ENCODE measurements at regions not wholly inside any gene's neighbourhood (a gene's known extent, or its start where the extent isn't known, plus 50 kb on each side); places are given as distances from the start of the nearest gene placed in this dataset.
"Not testable (repeated sequence)": the region's sequence is repeated elsewhere in the genome, so short reads cannot be mapped to it uniquely, and the experiment has no call there.

- ATAC-seq (replicated peaks in 6 of 8): no peak
- no peaks in the 10 kb centered on the region for H3K4me1 ChIP-seq (replicated peaks in 1 of 2)
- in situ Hi-C loops (cut with MboI; ENCODE audit: low pct_unique_long_range_greater_than_20kb in 2 of 9, low sequenced_read_pairs in 9 of 9, unreplicated experiment in 9 of 9): no loop called here
- 20 to 100% (median 74%) methylated on average over 2 to 5 of the region's 5 CpGs; no CpG with 5 or more reads in 2 of the 10 experiments for WGBS, 10 experiments
- no peak overlapping the region for H3K4me3 ChIP-seq
- no peak overlapping the region for H3K27ac ChIP-seq
Observed at GRCh38 chr9:85858056-85858750, 82.7 kb upstream of the NAA35 start.

- no peak overlapping the region for H3K27ac ChIP-seq
- in situ Hi-C loops (cut with MboI; ENCODE audit: low pct_unique_long_range_greater_than_20kb in 2 of 9, low sequenced_read_pairs in 9 of 9, unreplicated experiment in 9 of 9): no loop called here
Observed at GRCh38 chr9:85859765-85860164, 81.2 kb upstream of the NAA35 start.

GRCh38 chr9:85861882-85862281 lies 79.1 kb upstream of the NAA35 start:
- WGBS, 10 experiments: 96 to 100% methylated on average over 3 to 4 of the region's 5 CpGs; no CpG with 5 or more reads in 8 of the 10 experiments
- H3K27ac ChIP-seq; H3K4me1 ChIP-seq (replicated peaks in 1 of 2); H3K4me3 ChIP-seq; in situ Hi-C loops (cut with MboI; ENCODE audit: low pct_unique_long_range_greater_than_20kb in 2 of 9, low sequenced_read_pairs in 9 of 9, unreplicated experiment in 9 of 9); ATAC-seq (replicated peaks in 6 of 8): not testable (repeated sequence)

More at GRCh38 chr9:85859765-85860164, 81.2 kb upstream of the NAA35 start:
- 0 to 100% (median 86%) methylated on average over 1 of the region's 1 CpG; no CpG with 5 or more reads in 5 of the 10 experiments for WGBS, 10 experiments
- H3K4me3 ChIP-seq: no peak overlapping the region
- peak in 2 of 8 experiments; percentile 53 to 79 for ATAC-seq (replicated peaks in 6 of 8)
- no peaks in the 10 kb centered on the region for H3K4me1 ChIP-seq (replicated peaks in 1 of 2)

- no peak for ATAC-seq (replicated peaks in 6 of 8)
- H3K4me1 ChIP-seq (replicated peaks in 1 of 2): no peaks in the 10 kb centered on the region
- no peak overlapping the region for H3K27ac ChIP-seq
- in situ Hi-C loops (cut with MboI; ENCODE audit: low pct_unique_long_range_greater_than_20kb in 2 of 9, low sequenced_read_pairs in 9 of 9, unreplicated experiment in 9 of 9): no loop called here
- WGBS, 10 experiments: 60 to 100% (median 100%) methylated on average over 1 to 2 of the region's 2 CpGs; no CpG with 5 or more reads in 3 of the 10 experiments
- H3K4me3 ChIP-seq: no peak overlapping the region
Observed at GRCh38 chr9:85863875-85864274, 77.1 kb upstream of the NAA35 start.

GRCh38 chr9:85871008-85871407 lies 69.9 kb upstream of the NAA35 start:
- in situ Hi-C loops (cut with MboI; ENCODE audit: low pct_unique_long_range_greater_than_20kb in 2 of 9, low sequenced_read_pairs in 9 of 9, unreplicated experiment in 9 of 9): no loop called here
- no peak for ATAC-seq (replicated peaks in 6 of 8)

GRCh38 chr9:85871683-85872082 lies 69.3 kb upstream of the NAA35 start:
- ATAC-seq (replicated peaks in 6 of 8): peak in 5 of 8 experiments; percentile 18 to 75 (median 36)
- in situ Hi-C loops (cut with MboI; ENCODE audit: low pct_unique_long_range_greater_than_20kb in 2 of 9, low sequenced_read_pairs in 9 of 9, unreplicated experiment in 9 of 9); H3K4me3 ChIP-seq; H3K27ac ChIP-seq: not testable (repeated sequence)
- 0 to 64% (median 28%) methylated on average over 1 to 5 of the region's 5 CpGs; no CpG with 5 or more reads in 1 of the 10 experiments for WGBS, 10 experiments
- peaks cover 5 to 14% of the 10 kb centered on the region in 2 donors for H3K4me1 ChIP-seq (replicated peaks in 1 of 2)

More at GRCh38 chr9:85871008-85871407, 69.9 kb upstream of the NAA35 start:
- Histone ChIP-seq H3K27ac (no peak overlapping the region), H3K4me3 (no peak overlapping the region), H3K4me1 (replicated peaks in 1 of 2) (peaks cover 5 to 14% of the 10 kb centered on the region in 2 donors)
- WGBS, 10 experiments: 0 to 86% (median 20%) methylated on average over 1 to 2 of the region's 2 CpGs; no CpG with 5 or more reads in 5 of the 10 experiments

GRCh38 chr9:85872463-85872862 lies 68.5 kb upstream of the NAA35 start:
- 49 to 100% (median 90%) methylated on average over 1 to 5 of the region's 6 CpGs; no CpG with 5 or more reads in 3 of the 10 experiments for WGBS, 10 experiments
- in situ Hi-C loops (cut with MboI; ENCODE audit: low pct_unique_long_range_greater_than_20kb in 2 of 9, low sequenced_read_pairs in 9 of 9, unreplicated experiment in 9 of 9): no loop called here
- Histone ChIP-seq H3K4me1 (replicated peaks in 1 of 2) (peaks cover 5 to 14% of the 10 kb centered on the region in 2 donors), H3K4me3 (no peak overlapping the region), H3K27ac (no peak overlapping the region)
- ATAC-seq (replicated peaks in 6 of 8): peak in 3 of 8 experiments; percentile 91 to 99 (median 99)

- peaks cover 3 to 5% of the 10 kb centered on the region in 2 donors for H3K4me1 ChIP-seq (replicated peaks in 1 of 2)
- ATAC-seq (replicated peaks in 6 of 8): peak in 1 of 8 experiments; percentile 47
- H3K27ac ChIP-seq: no peak overlapping the region
- in situ Hi-C loops (cut with MboI; ENCODE audit: low pct_unique_long_range_greater_than_20kb in 2 of 9, low sequenced_read_pairs in 9 of 9, unreplicated experiment in 9 of 9): no loop called here
- H3K4me3 ChIP-seq: no peak overlapping the region
Observed at GRCh38 chr9:85876628-85877027, 64.3 kb upstream of the NAA35 start.

GRCh38 chr9:85878872-85879597 lies 61.9 kb upstream of the NAA35 start:
- H3K27ac ChIP-seq; H3K4me1 ChIP-seq (replicated peaks in 1 of 2); in situ Hi-C loops (cut with MboI; ENCODE audit: low pct_unique_long_range_greater_than_20kb in 2 of 9, low sequenced_read_pairs in 9 of 9, unreplicated experiment in 9 of 9); H3K4me3 ChIP-seq: not testable (repeated sequence)
- ATAC-seq (replicated peaks in 6 of 8): peak in 1 of 8 experiments; percentile 71
- WGBS, 10 experiments: 60 to 100% (median 87%) methylated on average over 1 to 5 of the region's 5 CpGs

GRCh38 chr9:85880507-85880906 lies 60.4 kb upstream of the NAA35 start:
- H3K4me1 ChIP-seq (replicated peaks in 1 of 2); H3K4me3 ChIP-seq; in situ Hi-C loops (cut with MboI; ENCODE audit: low pct_unique_long_range_greater_than_20kb in 2 of 9, low sequenced_read_pairs in 9 of 9, unreplicated experiment in 9 of 9); H3K27ac ChIP-seq; ATAC-seq (replicated peaks in 6 of 8): not testable (repeated sequence)
- WGBS, 10 experiments: 40 to 100% (median 63%) methylated on average over 1 to 2 of the region's 3 CpGs; no CpG with 5 or more reads in 5 of the 10 experiments

- in situ Hi-C loops (cut with MboI; ENCODE audit: low pct_unique_long_range_greater_than_20kb in 2 of 9, low sequenced_read_pairs in 9 of 9, unreplicated experiment in 9 of 9): no loop called here
- 20 to 100% (median 94%) methylated on average over 1 to 8 of the region's 8 CpGs; no CpG with 5 or more reads in 3 of the 10 experiments for WGBS, 10 experiments
- H3K27ac ChIP-seq: no peak overlapping the region
Observed at GRCh38 chr9:85884256-85884655, 56.7 kb upstream of the NAA35 start.

GRCh38 chr9:85890962-85891361 lies 50.0 kb upstream of the NAA35 start:
- no peak overlapping the region for H3K27ac ChIP-seq
- 0 to 100% (median 78%) methylated on average over 1 of the region's 1 CpG; no CpG with 5 or more reads in 3 of the 10 experiments for WGBS, 10 experiments
- in situ Hi-C loops (cut with MboI; ENCODE audit: low pct_unique_long_range_greater_than_20kb in 2 of 9, low sequenced_read_pairs in 9 of 9, unreplicated experiment in 9 of 9): no loop called here
- ATAC-seq (replicated peaks in 6 of 8): no peak
- H3K4me1 ChIP-seq (replicated peaks in 1 of 2): no peaks in the 10 kb centered on the region
- no peak overlapping the region for H3K4me3 ChIP-seq

More at GRCh38 chr9:85884256-85884655, 56.7 kb upstream of the NAA35 start:
- H3K4me3 ChIP-seq: no peak overlapping the region
- peak in 2 of 8 experiments; percentile 99 to 100 for ATAC-seq (replicated peaks in 6 of 8)
- no peaks in the 10 kb centered on the region for H3K4me1 ChIP-seq (replicated peaks in 1 of 2)

All from motor neuron (in vitro differentiated cells).